Uterus (tissue), 3 donors: ENCODE measurements at regions not wholly inside any gene's neighbourhood (a gene's known extent, or its start where the extent isn't known, plus 50 kb on each side); places are given as distances from the start of the nearest gene placed in this dataset.

ENCODE experiments used
- DNase-seq, 2 donors: peaks; one replicate each; pipeline ENCODE4 v3.0.0-alpha.2; 2019 to 2020
- H3K27ac ChIP-seq, 2 donors: fragments of 200-600 bp; sonication (generic); 1 replicate in 1 of 2; 2 replicates in 1 of 2; pipeline ENCODE4 v1.5.1; 2016 to 2018
- H3K27me3 ChIP-seq, 2 donors: fragments of 200-600 bp; sonication (generic); one replicate each; pipeline ENCODE4 v1.5.1; 2018 to 2019; ENCODE audit warnings: control low read depth in 1 of 2
- H3K36me3 ChIP-seq, 2 donors: fragments of 200-600 bp; sonication (generic); one replicate each; pipeline ENCODE4 v1.5.1; 2019; ENCODE audit warnings: control low read depth in 1 of 2
- H3K4me1 ChIP-seq, 2 donors: fragments of 200-600 bp; sonication (generic); one replicate each; pipeline ENCODE4 v1.5.1; 2018 to 2019; ENCODE audit warnings: control low read depth in 1 of 2
- H3K4me3 ChIP-seq, 2 donors: fragments of 200-600 bp; sonication (generic); 1 replicate in 1 of 2; 2 replicates in 1 of 2; pipeline ENCODE4 v1.5.1; 2018 to 2019; ENCODE audit warnings: mild to moderate bottlenecking in 1 of 2
- H3K9me3 ChIP-seq, 2 donors: fragments of 200-600 bp; sonication (generic); one replicate each; pipeline ENCODE4 v1.5.1; 2019; ENCODE audit warnings: control low read depth in 1 of 2
- POLR2A ChIP-seq, 2 donors: fragments of 450-650 bp; IDR thresholded peaks; one replicate each; pipeline ENCODE4 v1.6.1; 2016; ENCODE audit warnings: antibody characterized with exemption in 2 of 2, mild to moderate bottlenecking in 1 of 2, moderate library complexity in 1 of 2
- intact Hi-C: fragments of 100-400 bp; cut with DNase I; formaldehyde crosslinking; loops from one replicate; pipeline ENCODE4 v1.15.1; 2023; ENCODE audit warnings: low total_unique reads
- TF ChIP-seq, protein P1 (sequence below), 4 experiments: fragments of 200-600 bp in 2 of 4; fragments of 450-650 bp in 2 of 4; sonication (generic) in 2 of 4; IDR thresholded peaks; one replicate each; pipeline ENCODE4 v1.5.1; 2016 to 2019; ENCODE audit warnings: antibody characterized with exemption in 4 of 4, mild to moderate bottlenecking in 2 of 4, moderate library complexity in 1 of 4
- donor health status: DM: yes; HTN: yes; CAD: no.

DNA sequence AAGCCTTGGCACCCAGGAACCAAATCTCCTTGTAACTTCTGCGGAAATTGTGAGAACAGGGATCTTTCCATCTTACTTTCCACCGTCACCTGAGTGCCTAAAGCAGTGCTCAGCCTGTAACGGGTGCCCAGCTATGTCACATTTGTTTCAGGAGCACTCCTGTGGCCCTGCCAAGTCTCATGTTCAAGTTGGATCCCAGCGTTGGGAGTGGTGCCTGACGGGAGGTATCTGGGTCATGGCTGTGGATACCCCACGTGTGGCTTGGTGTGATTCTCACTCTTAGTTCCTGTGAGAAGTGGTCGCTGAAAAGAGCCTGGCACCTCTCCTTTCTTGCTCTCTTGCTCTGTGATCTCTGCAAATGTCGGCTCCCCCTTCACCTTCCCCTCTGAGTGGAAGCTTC is 114.9 kb downstream of the UQCRFS1 start:
- no peak overlapping the region for H3K4me3 ChIP-seq
- H3K27ac ChIP-seq = no peak overlapping the region
- no peak for DNase-seq
- no peaks in the 10 kb centered on the region for H3K27me3 ChIP-seq
- H3K9me3 ChIP-seq = no peaks in the 10 kb centered on the region
- intact Hi-C loops = no loop called here
- no peaks in the 10 kb centered on the region for H3K36me3 ChIP-seq
- H3K4me1 ChIP-seq = peaks cover 0 to 3% of the 10 kb centered on the region in 2 donors
- TF ChIP-seq POLR2A (IDR thresholded peaks at IDR 0.05) = no peak
- TF ChIP-seq, protein P1, sequence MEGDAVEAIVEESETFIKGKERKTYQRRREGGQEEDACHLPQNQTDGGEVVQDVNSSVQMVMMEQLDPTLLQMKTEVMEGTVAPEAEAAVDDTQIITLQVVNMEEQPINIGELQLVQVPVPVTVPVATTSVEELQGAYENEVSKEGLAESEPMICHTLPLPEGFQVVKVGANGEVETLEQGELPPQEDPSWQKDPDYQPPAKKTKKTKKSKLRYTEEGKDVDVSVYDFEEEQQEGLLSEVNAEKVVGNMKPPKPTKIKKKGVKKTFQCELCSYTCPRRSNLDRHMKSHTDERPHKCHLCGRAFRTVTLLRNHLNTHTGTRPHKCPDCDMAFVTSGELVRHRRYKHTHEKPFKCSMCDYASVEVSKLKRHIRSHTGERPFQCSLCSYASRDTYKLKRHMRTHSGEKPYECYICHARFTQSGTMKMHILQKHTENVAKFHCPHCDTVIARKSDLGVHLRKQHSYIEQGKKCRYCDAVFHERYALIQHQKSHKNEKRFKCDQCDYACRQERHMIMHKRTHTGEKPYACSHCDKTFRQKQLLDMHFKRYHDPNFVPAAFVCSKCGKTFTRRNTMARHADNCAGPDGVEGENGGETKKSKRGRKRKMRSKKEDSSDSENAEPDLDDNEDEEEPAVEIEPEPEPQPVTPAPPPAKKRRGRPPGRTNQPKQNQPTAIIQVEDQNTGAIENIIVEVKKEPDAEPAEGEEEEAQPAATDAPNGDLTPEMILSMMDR (IDR thresholded peaks at IDR 0.05) = no peak

DNA sequence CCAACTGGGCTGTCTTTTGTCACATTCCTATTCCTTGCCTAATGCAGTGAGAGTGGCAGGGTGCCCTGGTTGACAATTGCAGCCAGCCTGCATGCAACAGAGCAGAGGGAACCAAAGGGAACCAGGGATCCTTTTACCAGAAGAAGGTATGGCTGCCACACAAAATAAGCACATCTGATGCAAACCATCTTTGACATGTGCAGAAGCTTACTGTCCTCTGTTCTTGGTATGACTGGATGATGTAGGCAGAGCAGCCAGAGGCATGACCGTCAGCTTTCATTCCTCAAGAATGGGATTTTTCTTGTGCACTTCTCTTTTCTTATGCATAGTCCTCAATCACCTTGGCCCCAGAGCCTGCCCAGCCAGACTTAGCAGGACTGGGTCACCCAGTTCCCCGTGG is 116.1 kb downstream of the UQCRFS1 start:
- TF ChIP-seq, protein P1 (IDR thresholded peaks at IDR 0.05) = no peak
- no peak for TF ChIP-seq POLR2A (IDR thresholded peaks at IDR 0.05)
- no peak overlapping the region for H3K27ac ChIP-seq

DNA sequence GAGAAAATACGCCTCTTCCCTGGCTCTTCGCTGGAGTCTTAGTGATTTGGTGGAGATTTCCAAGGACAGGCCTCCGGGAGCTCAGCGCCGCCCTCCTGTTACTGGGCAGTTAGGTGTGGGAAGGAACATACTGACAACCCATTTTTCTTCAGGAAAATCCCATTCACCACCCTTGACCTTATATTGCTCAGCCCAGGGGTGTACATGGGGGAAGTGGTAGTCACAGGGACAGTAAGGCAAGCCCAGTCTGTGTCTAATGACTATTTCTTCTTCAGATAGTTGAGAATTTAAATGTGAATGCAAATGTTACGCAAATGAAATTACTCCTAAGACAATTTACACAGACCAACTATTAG is 119.4 kb downstream of the UQCRFS1 start:
- Histone ChIP-seq H3K36me3 (no peaks in the 10 kb centered on the region), H3K4me1 (no peaks in the 10 kb centered on the region), H3K27me3 (no peaks in the 10 kb centered on the region), H3K9me3 (no peaks in the 10 kb centered on the region), H3K4me3 (no peak overlapping the region), H3K27ac (no peak overlapping the region)
- TF ChIP-seq, protein P1 (IDR thresholded peaks at IDR 0.05) = no peak
- TF ChIP-seq POLR2A (IDR thresholded peaks at IDR 0.05) = no peak
- intact Hi-C loops = no loop called here
- no peak for DNase-seq

More for the DNA sequence above, 116.1 kb downstream of the UQCRFS1 start:
- Histone ChIP-seq H3K9me3 (no peaks in the 10 kb centered on the region), H3K27me3 (no peaks in the 10 kb centered on the region), H3K4me3 (no peak overlapping the region), H3K4me1 (peaks cover 0 to 3% of the 10 kb centered on the region in 2 donors), H3K36me3 (no peaks in the 10 kb centered on the region)
- no peak for DNase-seq
- intact Hi-C loops = no loop called here

DNA sequence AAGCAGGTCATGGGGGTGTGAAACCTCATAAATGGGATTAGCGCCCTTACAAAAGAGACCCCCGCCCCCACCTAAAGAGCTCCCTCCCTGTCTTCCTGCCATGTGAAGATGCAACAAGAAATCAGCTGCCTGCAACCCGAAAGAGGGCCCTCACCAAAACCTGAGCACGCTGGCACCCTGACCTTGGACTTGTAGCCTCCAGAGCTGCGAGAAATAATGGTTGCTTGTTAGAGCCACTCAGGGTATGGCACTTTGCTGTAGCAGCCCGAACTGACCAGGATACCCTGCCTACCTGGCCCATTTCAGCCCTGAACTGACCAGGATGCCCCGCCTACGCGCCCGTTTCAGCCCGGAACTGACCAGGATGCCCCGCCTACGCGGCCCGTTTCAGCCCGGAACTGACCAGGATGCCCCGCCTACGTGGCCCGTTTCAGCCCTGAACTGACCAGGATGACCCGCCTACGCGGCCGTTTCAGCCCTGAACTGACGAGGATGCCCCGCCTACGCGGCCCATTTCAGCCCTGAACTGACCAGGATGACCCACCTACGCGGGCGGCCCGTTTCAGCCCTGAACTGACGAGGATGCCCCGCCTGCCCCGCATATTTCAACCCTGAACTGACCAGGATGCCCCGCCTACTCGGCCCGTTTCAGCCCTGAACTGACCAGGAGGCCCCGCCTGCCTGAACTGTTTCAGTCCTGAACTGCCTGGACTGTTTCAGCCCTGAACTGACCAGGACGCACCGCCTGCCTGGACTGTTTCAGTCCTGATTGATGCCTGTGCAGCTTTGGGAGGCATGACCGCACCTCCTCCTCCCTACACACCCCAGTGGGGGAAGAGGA is 120.0 kb downstream of the UQCRFS1 start:
- DNase-seq = no peak
- intact Hi-C loops = no loop called here
- H3K9me3 ChIP-seq = no peaks in the 10 kb centered on the region
- no peak overlapping the region for H3K4me3 ChIP-seq
- H3K4me1 ChIP-seq = no peaks in the 10 kb centered on the region
- no peaks in the 10 kb centered on the region for H3K27me3 ChIP-seq
- H3K27ac ChIP-seq = no peak overlapping the region
- H3K36me3 ChIP-seq = no peaks in the 10 kb centered on the region
- TF ChIP-seq POLR2A (IDR thresholded peaks at IDR 0.05) = no peak
- TF ChIP-seq, protein P1 (IDR thresholded peaks at IDR 0.05) = no peak

DNA sequence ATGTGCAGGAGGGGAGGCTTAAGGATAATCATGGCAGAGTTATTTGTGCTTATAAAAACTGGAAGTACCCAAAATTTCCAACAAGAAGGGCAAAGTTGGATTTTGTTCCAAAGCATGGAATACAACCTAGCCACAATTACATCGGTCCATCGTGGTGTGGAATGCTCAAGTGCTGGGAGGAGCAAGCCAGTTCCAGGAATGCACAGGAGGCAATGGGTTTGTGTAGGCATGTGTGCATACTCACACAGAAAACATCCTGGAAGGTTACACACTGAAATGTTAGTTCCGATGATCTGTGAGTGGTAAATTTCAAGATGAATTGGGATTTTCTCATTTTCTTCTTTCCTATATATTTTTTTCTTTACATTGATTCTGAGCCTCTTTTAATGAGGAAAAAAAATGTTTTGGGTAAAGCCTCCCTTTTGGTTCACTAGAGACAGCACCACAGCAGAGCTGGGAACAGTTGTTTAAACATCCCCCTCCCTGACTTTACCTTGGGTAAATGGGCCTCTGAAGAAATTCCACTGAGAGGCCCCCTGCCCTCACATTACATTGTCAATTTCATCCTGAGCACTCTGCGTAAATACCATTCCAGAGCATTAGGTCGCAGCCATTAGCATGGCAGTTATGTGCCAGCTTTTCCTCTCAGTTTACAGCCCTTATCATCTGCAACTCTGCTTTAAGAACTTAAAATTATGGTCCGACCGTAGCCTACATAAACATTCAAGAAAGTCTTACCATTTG is 122.0 kb downstream of the UQCRFS1 start:
- intact Hi-C loops = no loop called here

More for the DNA sequence above, 122.0 kb downstream of the UQCRFS1 start:
- H3K27ac ChIP-seq = no peak overlapping the region
- no peak overlapping the region for H3K4me3 ChIP-seq
- H3K36me3 ChIP-seq = no peaks in the 10 kb centered on the region
- no peaks in the 10 kb centered on the region for H3K9me3 ChIP-seq
- TF ChIP-seq POLR2A (IDR thresholded peaks at IDR 0.05) = no peak
- TF ChIP-seq, protein P1 (IDR thresholded peaks at IDR 0.05) = no peak
- DNase-seq = no peak
- no peaks in the 10 kb centered on the region for H3K27me3 ChIP-seq
- H3K4me1 ChIP-seq = no peaks in the 10 kb centered on the region
